RWPE1 (cell line): ENCODE measurements at regions not wholly inside any gene's neighbourhood (a gene's known extent, or its start where the extent isn't known, plus 50 kb on each side); places are given as distances from the start of the nearest gene placed in this dataset.

Experiments used
- CTCF ChIA-PET: fragments of 350-600 bp; sonication (Branson Sonifier 250); formaldehyde crosslinking; extraction: SDS; loops from one replicate; lab custom pipeline; 2021; lab: Yijun Ruan, JAX
- POLR2A ChIA-PET: fragments of 400-600 bp; formaldehyde crosslinking; extraction: SDS; loops from one replicate; lab custom pipeline; 2020; ENCODE audit warnings: antibody characterized with exemption; ENCODE audit not compliant: low non-redundant PET; lab: Yijun Ruan, JAX
- DNase-seq: peaks from one replicate; pipeline ENCODE4 v3.0.0; 2012; ENCODE audit warnings: low spot score
- H3K27ac ChIP-seq: fragments of 450-650 bp; 2 replicates; pipeline ENCODE4 v1.5.1; 2017
- CTCF ChIP-seq: fragments of 450-650 bp; conservative IDR thresholded peaks from 2 replicates; pipeline ENCODE4 v1.5.1; 2017; ENCODE audit warnings: low read depth, mild to moderate bottlenecking

GRCh38 chr1:96509339-96509738 is 212.2 kb upstream of the PTBP2 start:
- no peak for DNase-seq
- ChIA-PET POLR2A (no interaction called here), CTCF (no interaction called here)
- H3K27ac ChIP-seq, result no peak overlapping the region
- TF ChIP-seq CTCF, result no peak

- ChIA-PET POLR2A (no interaction called here), CTCF (no interaction called here)
- no peak for TF ChIP-seq CTCF
- no peak overlapping the region for H3K27ac ChIP-seq
- DNase-seq, result no peak
These were observed 211.6 kb upstream of the PTBP2 start for GRCh38 chr1:96509951-96510350.

GRCh38 chr1:96510391-96510790 is 211.2 kb upstream of the PTBP2 start:
- no peak overlapping the region for H3K27ac ChIP-seq
- no peak for DNase-seq
- POLR2A ChIA-PET, result no interaction called here
- no peak for TF ChIP-seq CTCF
- CTCF ChIA-PET, result no interaction called here

- DNase-seq, result no peak
- POLR2A ChIA-PET, result no interaction called here
- H3K27ac ChIP-seq, result no peak overlapping the region
- no peak for TF ChIP-seq CTCF
- CTCF ChIA-PET, result interaction anchor here (0.7 kb wide), 1 partner anchor 24 kb away, joined by 3 read pairs; no protein-coding TSS in a partner anchor
These were observed 210.7 kb upstream of the PTBP2 start for GRCh38 chr1:96510911-96511310.

- POLR2A ChIA-PET, result no interaction called here
- TF ChIP-seq CTCF, result no peak
- DNase-seq, result no peak
- CTCF ChIA-PET, result interaction anchor here (0.6 kb wide), 1 partner anchor 1142 kb away, joined by 4 read pairs; no protein-coding TSS in a partner anchor
- H3K27ac ChIP-seq, result no peak overlapping the region
These were observed 208.4 kb upstream of the PTBP2 start for GRCh38 chr1:96513136-96513535.

GRCh38 chr1:96515430-96515829 is 206.2 kb upstream of the PTBP2 start:
- TF ChIP-seq CTCF, result no peak
- no peak overlapping the region for H3K27ac ChIP-seq
- POLR2A ChIA-PET, result no interaction called here
- CTCF ChIA-PET, result no interaction called here
- no peak for DNase-seq

GRCh38 chr1:96515925-96516324 is 205.7 kb upstream of the PTBP2 start:
- no peak overlapping the region for H3K27ac ChIP-seq
- POLR2A ChIA-PET, result no interaction called here
- CTCF ChIA-PET, result no interaction called here
- TF ChIP-seq CTCF, result no peak
- no peak for DNase-seq
